Stimulated activated CD8-positive, alpha-beta memory T cell treated with anti-CD3 and anti-CD28 coated beads, Interleukin-12 subunit alpha, Interleukin-12 subunit beta, amount 100 ng/mL, for 24 hours (primary cell): ENCODE measurements at regions not wholly inside any gene's neighbourhood (a gene's known extent, or its start where the extent isn't known, plus 50 kb on each side); places are given as distances from the start of the nearest gene placed in this dataset.

ENCODE experiments used
- DNase-seq: peaks from one replicate; pipeline ENCODE4 v3.0.0-alpha.2; 2020; ENCODE audit errors: extremely low read depth

- DNase-seq: no peak
Observed at GRCh38 chr21:28827422-28827821, 165.3 kb downstream of the LTN1 start.

GRCh38 chr21:28826569-28826968 lies 166.1 kb downstream of the LTN1 start:
- DNase-seq: no peak

- no peak for DNase-seq
Observed at GRCh38 chr21:28826021-28826420, 166.7 kb downstream of the LTN1 start.

GRCh38 chr21:28823429-28823828 lies 169.2 kb downstream of the LTN1 start:
- DNase-seq: no peak

GRCh38 chr21:28822486-28823335 lies 170.0 kb downstream of the LTN1 start:
- no peak for DNase-seq

GRCh38 chr21:28822123-28822399 lies 170.6 kb downstream of the LTN1 start:
- DNase-seq: no peak

- DNase-seq: no peak
Observed at GRCh38 chr21:28821276-28822122, 171.2 kb downstream of the LTN1 start.

- DNase-seq: no peak
Observed at GRCh38 chr21:28818663-28819278, 173.9 kb downstream of the LTN1 start.

GRCh38 chr21:28817871-28818270 lies 174.8 kb downstream of the LTN1 start:
- no peak for DNase-seq

- DNase-seq: no peak
Observed at GRCh38 chr21:28811860-28812259, 180.8 kb downstream of the LTN1 start.

GRCh38 chr21:28810826-28811524 lies 181.7 kb downstream of the LTN1 start:
- no peak for DNase-seq

GRCh38 chr21:28805885-28806284 lies 186.8 kb downstream of the LTN1 start:
- DNase-seq: no peak

- no peak for DNase-seq
Observed at GRCh38 chr21:28804089-28804670, 188.5 kb downstream of the LTN1 start.

- DNase-seq: no peak
Observed at GRCh38 chr21:28801906-28802305, 190.8 kb downstream of the LTN1 start.

GRCh38 chr21:28799926-28800325 lies 192.8 kb downstream of the LTN1 start:
- DNase-seq: no peak

GRCh38 chr21:28798798-28799197 lies 193.9 kb downstream of the LTN1 start:
- no peak for DNase-seq

GRCh38 chr21:28795251-28795650 lies 197.4 kb downstream of the LTN1 start:
- no peak for DNase-seq

GRCh38 chr21:28794371-28794851 lies 198.3 kb downstream of the LTN1 start:
- DNase-seq: no peak

GRCh38 chr21:28793043-28793442 lies 199.6 kb downstream of the LTN1 start:
- DNase-seq: no peak

GRCh38 chr21:28791595-28792282 lies 200.9 kb downstream of the LTN1 start:
- no peak for DNase-seq

GRCh38 chr21:28790335-28790734 lies 202.3 kb downstream of the LTN1 start:
- no peak for DNase-seq
